ENCODE measurements at regions not wholly inside any gene's neighbourhood (a gene's known extent, or its start where the extent isn't known, plus 50 kb on each side); places are given as distances from the start of the nearest gene placed in this dataset.

DNA sequence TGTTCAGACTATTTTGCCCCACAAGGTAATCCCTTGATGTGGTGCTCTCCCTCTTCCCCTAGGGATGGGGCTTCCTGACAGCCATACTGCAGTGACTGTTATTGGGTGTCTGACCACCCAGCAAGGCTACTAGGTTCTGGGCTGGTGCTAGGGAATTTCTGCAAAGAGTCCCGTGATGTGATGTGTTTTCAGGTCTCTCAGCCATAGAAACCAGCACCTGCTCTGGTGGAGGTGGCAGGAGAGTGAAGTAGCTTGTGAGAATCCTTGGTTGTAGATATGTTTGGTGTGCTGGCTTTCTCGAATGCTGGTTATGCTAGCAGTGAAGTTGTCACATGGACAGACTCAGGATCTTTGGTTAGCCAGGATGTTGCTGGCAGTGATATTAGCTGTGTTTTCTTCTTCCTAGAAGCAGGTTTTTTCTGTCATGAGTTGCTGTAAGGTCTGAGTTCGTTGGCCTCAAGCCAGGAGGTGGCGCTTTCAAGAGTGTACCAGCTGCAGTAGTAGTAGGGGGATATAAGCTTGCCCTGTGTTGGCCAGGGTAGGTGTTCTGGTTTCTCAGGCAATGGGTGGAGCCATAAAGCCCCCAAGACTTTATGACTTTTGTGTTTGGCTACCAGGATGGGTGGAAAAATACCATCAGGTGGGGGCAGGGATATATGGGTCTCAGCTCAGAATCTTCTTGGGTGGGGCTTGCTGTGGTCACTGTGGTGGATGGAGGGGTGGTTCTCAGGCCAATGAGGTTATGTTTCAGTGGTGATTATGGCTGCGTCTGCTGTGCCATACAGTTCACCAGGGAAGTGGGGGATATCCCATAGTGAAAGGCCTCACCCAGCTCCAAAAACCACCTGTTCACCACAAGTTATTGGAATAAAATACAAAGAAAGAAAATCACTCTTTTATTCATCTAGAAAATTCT, 1112.3 kb downstream of the KCNT2 start:
- H3K27ac ChIP-seq (ENCODE audit: low read length), result no peak overlapping the region
- no peak overlapping the region for H3K4me3 ChIP-seq (ENCODE audit: low read length)
- H3K27me3 ChIP-seq (ENCODE audit: insufficient read depth, low read length), result no peaks in the 10 kb centered on the region
- H3K36me3 ChIP-seq (ENCODE audit: insufficient read depth, low read depth, low read length), result no peaks in the 10 kb centered on the region
- no peak overlapping the region for H3K9ac ChIP-seq (ENCODE audit: low read depth, low read length)
- H3K4me1 ChIP-seq (ENCODE audit: insufficient read depth, low read length), result no peaks in the 10 kb centered on the region
- no peaks in the 10 kb centered on the region for H3K9me3 ChIP-seq (ENCODE audit: insufficient read depth, low read depth, low read length)

DNA sequence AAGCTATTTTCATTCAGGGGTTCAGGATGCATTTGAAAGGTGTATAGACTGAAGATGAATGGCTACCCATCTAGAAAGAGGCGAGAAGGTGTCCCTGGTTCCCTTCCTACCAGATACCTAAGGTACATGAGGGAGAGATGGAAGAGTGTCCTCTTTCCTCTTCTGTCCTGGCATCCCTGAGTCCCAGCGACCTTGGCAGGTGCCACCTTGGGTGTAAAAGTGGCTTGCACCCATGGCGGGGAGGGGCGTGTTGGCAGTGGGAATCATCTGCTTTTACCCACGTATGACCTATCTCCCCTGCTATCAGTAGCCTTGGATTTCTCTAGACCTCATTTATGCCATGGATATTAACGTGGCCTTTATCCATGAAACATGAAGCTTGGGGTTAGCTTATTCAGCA, 1126.1 kb downstream of the KCNT2 start:
- Histone ChIP-seq H3K4me1 (ENCODE audit: insufficient read depth, low read length) (no peaks in the 10 kb centered on the region), H3K9me3 (ENCODE audit: insufficient read depth, low read depth, low read length) (no peaks in the 10 kb centered on the region), H3K27ac (ENCODE audit: low read length) (no peak overlapping the region)

DNA sequence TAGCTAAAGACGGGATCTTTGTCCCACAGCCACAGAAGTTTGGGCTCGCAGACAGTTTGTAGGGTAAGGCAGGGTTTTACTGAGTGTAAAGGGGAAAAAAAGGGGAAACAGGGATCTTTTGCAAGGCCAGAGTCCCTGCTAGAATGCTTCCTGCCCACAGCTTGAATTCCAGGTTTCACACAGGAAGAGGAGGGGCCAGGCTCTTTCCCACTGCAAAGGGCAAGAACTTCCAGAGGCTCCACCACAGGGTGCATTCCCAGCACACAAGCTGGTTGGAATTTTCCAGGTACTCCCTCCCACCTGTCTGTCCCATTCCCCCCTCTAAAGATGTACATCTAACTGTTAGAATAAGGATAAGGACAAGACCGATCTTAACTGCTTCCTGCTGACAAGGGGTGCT, 1126.9 kb downstream of the KCNT2 start:
- H3K9ac ChIP-seq (ENCODE audit: low read depth, low read length), result no peak overlapping the region
- no peak overlapping the region for H3K4me3 ChIP-seq (ENCODE audit: low read length)
- no peaks in the 10 kb centered on the region for H3K36me3 ChIP-seq (ENCODE audit: insufficient read depth, low read depth, low read length)
- H3K9me3 ChIP-seq (ENCODE audit: insufficient read depth, low read depth, low read length), result no peaks in the 10 kb centered on the region
- H3K27ac ChIP-seq (ENCODE audit: low read length), result no peak overlapping the region
- H3K4me1 ChIP-seq (ENCODE audit: insufficient read depth, low read length), result no peaks in the 10 kb centered on the region
- no peaks in the 10 kb centered on the region for H3K27me3 ChIP-seq (ENCODE audit: insufficient read depth, low read length)

More for the DNA sequence above, 1126.1 kb downstream of the KCNT2 start:
- H3K36me3 ChIP-seq (ENCODE audit: insufficient read depth, low read depth, low read length), result no peaks in the 10 kb centered on the region
- H3K27me3 ChIP-seq (ENCODE audit: insufficient read depth, low read length), result no peaks in the 10 kb centered on the region
- H3K4me3 ChIP-seq (ENCODE audit: low read length), result no peak overlapping the region
- H3K9ac ChIP-seq (ENCODE audit: low read depth, low read length), result no peak overlapping the region

DNA sequence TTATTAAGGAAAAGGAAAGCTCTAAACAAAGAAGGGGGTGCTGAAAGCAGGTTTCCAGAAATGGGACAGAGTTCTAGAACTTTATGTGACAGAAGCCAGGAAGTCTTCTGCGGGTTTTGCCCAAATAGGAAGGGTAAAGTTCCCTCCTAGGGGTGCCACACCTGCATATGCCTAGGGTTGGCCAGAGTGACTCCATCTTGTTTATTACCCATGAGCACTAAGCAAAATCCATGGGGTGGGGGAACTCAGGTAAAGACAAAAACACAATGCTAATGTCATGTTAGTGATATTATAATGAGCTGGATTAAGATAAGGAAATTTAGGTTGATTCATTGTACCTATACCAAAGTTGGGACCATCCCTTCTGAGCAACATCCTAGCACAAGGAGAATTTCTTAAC, 1132.7 kb downstream of the KCNT2 start:
- Histone ChIP-seq H3K27me3 (ENCODE audit: insufficient read depth, low read length) (no peaks in the 10 kb centered on the region), H3K4me1 (ENCODE audit: insufficient read depth, low read length) (no peaks in the 10 kb centered on the region), H3K9me3 (ENCODE audit: insufficient read depth, low read depth, low read length) (no peaks in the 10 kb centered on the region)

DNA sequence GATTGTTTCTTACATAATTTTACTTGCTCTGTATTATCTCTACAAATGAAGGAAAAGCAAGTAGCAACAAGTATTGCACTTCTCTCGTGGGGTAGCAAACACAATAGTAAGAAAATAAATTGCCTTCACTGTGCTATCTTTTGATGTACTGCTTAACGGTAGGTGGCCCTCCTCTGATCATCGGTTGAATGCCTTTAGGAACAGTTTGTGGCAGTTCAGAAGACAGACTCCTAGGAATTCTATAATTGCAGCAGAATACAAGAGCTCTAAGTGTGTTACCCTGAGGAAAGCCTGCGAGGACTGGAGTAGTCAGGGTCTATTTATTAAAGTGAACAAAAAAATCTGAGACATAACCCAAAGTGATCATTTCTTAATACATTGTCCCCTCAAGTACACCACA, 1135.9 kb downstream of the KCNT2 start:
- H3K27me3 ChIP-seq (ENCODE audit: insufficient read depth, low read length), result no peaks in the 10 kb centered on the region
- H3K9ac ChIP-seq (ENCODE audit: low read depth, low read length), result no peak overlapping the region
- no peak overlapping the region for H3K4me3 ChIP-seq (ENCODE audit: low read length)
- no peaks in the 10 kb centered on the region for H3K36me3 ChIP-seq (ENCODE audit: insufficient read depth, low read depth, low read length)
- no peak overlapping the region for H3K27ac ChIP-seq (ENCODE audit: low read length)
- H3K4me1 ChIP-seq (ENCODE audit: insufficient read depth, low read length), result no peaks in the 10 kb centered on the region
- no peaks in the 10 kb centered on the region for H3K9me3 ChIP-seq (ENCODE audit: insufficient read depth, low read depth, low read length)

More for the DNA sequence above, 1132.7 kb downstream of the KCNT2 start:
- Histone ChIP-seq H3K4me3 (ENCODE audit: low read length) (no peak overlapping the region), H3K9ac (ENCODE audit: low read depth, low read length) (no peak overlapping the region), H3K27ac (ENCODE audit: low read length) (no peak overlapping the region), H3K36me3 (ENCODE audit: insufficient read depth, low read depth, low read length) (no peaks in the 10 kb centered on the region)

DNA sequence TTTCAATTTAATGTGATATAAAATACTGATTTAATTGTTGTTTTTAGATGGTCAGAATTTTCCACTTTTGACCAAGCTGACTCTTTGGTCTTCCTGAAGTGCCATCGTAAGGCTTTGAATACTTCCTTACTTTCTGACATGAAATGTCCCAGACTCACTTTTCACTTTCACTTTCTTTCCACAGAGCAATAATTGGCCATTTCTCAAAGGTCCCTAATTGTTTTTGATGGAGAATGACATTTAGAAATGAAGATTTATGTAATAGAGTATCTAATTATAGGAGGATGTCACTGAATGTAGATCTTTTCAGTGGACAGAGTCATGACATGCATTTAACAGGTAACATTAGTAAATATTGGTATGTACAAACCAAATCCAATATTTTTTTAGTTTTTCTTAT, 1141.6 kb downstream of the KCNT2 start:
- Histone ChIP-seq H3K4me3 (ENCODE audit: low read length) (no peak overlapping the region), H3K9ac (ENCODE audit: low read depth, low read length) (no peak overlapping the region), H3K36me3 (ENCODE audit: insufficient read depth, low read depth, low read length) (no peaks in the 10 kb centered on the region), H3K4me1 (ENCODE audit: insufficient read depth, low read length) (no peaks in the 10 kb centered on the region), H3K9me3 (ENCODE audit: insufficient read depth, low read depth, low read length) (no peaks in the 10 kb centered on the region), H3K27me3 (ENCODE audit: insufficient read depth, low read length) (no peaks in the 10 kb centered on the region), H3K27ac (ENCODE audit: low read length) (no peak overlapping the region)

DNA sequence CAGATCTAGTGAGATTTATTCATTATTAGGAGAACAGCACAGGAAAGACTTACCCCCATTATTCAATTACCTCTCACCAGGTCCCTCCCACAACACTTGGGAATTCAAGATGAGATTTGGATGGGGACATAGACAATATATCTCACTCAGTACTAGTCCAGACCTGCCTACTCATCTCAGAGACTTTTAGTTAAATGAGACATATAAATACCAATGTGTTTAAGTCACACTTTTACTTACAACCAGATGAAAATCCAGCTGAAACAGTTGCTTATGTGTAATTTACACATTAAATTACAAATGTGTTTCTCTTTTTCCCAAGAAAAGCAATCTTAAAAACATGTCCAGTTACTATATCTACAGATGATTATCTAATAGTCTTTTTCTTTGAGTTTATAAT, 1145.6 kb downstream of the KCNT2 start:
- H3K4me3 ChIP-seq (ENCODE audit: low read length), result no peak overlapping the region
- H3K9ac ChIP-seq (ENCODE audit: low read depth, low read length), result no peak overlapping the region
- H3K27ac ChIP-seq (ENCODE audit: low read length), result no peak overlapping the region
- H3K9me3 ChIP-seq (ENCODE audit: insufficient read depth, low read depth, low read length), result no peaks in the 10 kb centered on the region
- H3K27me3 ChIP-seq (ENCODE audit: insufficient read depth, low read length), result no peaks in the 10 kb centered on the region
- H3K4me1 ChIP-seq (ENCODE audit: insufficient read depth, low read length), result no peaks in the 10 kb centered on the region
- H3K36me3 ChIP-seq (ENCODE audit: insufficient read depth, low read depth, low read length), result no peaks in the 10 kb centered on the region

DNA sequence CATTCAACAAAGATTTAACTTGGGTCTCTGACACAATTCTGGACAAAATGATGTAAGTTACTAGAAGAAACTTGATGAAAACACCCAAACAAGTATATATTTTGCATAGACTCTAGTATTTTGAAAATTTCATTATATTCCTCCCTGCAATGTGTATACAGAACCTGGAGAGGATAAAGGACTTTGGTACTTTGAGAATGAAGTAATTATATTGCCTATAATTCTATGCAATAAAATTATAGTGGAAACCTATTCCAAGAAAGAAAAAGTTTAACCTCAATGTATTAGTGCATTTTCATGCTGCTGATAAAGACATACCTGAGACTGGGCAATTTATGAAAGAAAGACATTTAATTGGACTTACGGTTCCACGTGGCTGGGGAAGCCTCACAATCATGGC, 1146.1 kb downstream of the KCNT2 start:
- Histone ChIP-seq H3K4me3 (ENCODE audit: low read length) (no peak overlapping the region), H3K36me3 (ENCODE audit: insufficient read depth, low read depth, low read length) (no peaks in the 10 kb centered on the region), H3K9me3 (ENCODE audit: insufficient read depth, low read depth, low read length) (no peaks in the 10 kb centered on the region), H3K9ac (ENCODE audit: low read depth, low read length) (no peak overlapping the region), H3K4me1 (ENCODE audit: insufficient read depth, low read length) (no peaks in the 10 kb centered on the region), H3K27me3 (ENCODE audit: insufficient read depth, low read length) (no peaks in the 10 kb centered on the region), H3K27ac (ENCODE audit: low read length) (no peak overlapping the region)

DNA sequence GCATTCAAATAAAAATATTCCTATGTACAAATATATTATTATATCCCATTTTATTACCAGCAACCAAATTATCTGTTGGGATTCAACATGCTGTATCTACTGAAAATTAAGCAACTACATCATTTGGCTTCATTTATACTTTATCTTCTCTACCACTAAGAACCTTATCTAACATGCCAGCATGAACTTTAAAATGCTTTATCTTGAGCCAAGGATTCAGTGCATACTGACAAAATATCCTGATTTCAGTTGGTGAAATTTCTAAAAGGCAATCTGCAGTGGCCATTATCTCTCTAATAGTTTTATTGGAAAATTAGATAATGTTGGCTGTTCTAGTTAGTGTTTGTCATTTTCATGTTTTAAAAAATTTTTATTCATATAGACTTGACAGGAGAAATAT, 1149.9 kb downstream of the KCNT2 start:
- Histone ChIP-seq H3K9me3 (ENCODE audit: insufficient read depth, low read depth, low read length) (no peaks in the 10 kb centered on the region), H3K27ac (ENCODE audit: low read length) (no peak overlapping the region), H3K4me1 (ENCODE audit: insufficient read depth, low read length) (no peaks in the 10 kb centered on the region), H3K4me3 (ENCODE audit: low read length) (no peak overlapping the region), H3K36me3 (ENCODE audit: insufficient read depth, low read depth, low read length) (no peaks in the 10 kb centered on the region), H3K27me3 (ENCODE audit: insufficient read depth, low read length) (no peaks in the 10 kb centered on the region), H3K9ac (ENCODE audit: low read depth, low read length) (no peak overlapping the region)

DNA sequence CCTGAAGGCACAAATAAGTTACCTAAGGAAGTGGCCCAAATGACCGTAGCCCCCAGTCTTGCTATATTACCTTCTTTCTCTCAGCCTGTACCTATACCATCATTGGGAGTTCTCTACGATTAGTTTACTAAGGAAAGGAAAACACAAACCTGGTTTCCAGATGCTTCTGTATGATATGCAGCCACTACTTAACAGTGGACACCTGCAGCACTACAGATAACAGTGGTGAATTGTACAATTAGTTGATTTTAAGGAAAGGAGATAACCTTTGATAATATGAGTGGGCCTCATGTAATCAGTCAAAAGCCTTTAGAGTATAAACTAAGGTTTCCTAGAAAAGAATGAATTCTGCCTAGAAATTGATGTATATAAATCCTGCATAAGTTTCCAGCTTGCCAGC, 1157.4 kb downstream of the KCNT2 start:
- Histone ChIP-seq H3K36me3 (ENCODE audit: insufficient read depth, low read depth, low read length) (no peaks in the 10 kb centered on the region), H3K27me3 (ENCODE audit: insufficient read depth, low read length) (no peaks in the 10 kb centered on the region), H3K4me3 (ENCODE audit: low read length) (no peak overlapping the region), H3K27ac (ENCODE audit: low read length) (no peak overlapping the region), H3K9me3 (ENCODE audit: insufficient read depth, low read depth, low read length) (no peaks in the 10 kb centered on the region), H3K4me1 (ENCODE audit: insufficient read depth, low read length) (peaks cover 9% of the 10 kb centered on the region), H3K9ac (ENCODE audit: low read depth, low read length) (no peak overlapping the region)

DNA sequence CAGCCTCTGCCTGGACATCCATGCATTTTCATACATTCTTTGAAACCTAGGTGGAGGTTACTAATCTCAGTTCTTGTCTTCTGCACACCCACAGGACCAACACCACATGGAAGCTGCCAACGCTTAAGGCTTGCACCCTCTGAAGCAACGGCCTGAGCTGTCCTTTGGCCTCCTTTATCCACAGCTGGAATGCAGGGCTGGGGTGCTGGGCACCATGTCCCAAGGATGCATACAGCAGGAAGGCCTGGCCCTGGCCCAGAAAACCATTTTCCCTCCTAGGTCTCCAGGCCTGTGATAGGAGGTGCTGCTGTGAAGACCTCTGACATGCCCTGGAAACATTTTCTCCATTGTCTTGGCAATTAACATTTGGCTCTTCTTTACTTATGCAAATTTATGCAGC, 1168.6 kb downstream of the KCNT2 start:
- no peaks in the 10 kb centered on the region for H3K27me3 ChIP-seq (ENCODE audit: insufficient read depth, low read length)
- H3K36me3 ChIP-seq (ENCODE audit: insufficient read depth, low read depth, low read length), result no peaks in the 10 kb centered on the region
- H3K9ac ChIP-seq (ENCODE audit: low read depth, low read length), result no peak overlapping the region
- no peak overlapping the region for H3K27ac ChIP-seq (ENCODE audit: low read length)
- H3K4me1 ChIP-seq (ENCODE audit: insufficient read depth, low read length), result no peaks in the 10 kb centered on the region
- no peak overlapping the region for H3K4me3 ChIP-seq (ENCODE audit: low read length)
- H3K9me3 ChIP-seq (ENCODE audit: insufficient read depth, low read depth, low read length), result no peaks in the 10 kb centered on the region

DNA sequence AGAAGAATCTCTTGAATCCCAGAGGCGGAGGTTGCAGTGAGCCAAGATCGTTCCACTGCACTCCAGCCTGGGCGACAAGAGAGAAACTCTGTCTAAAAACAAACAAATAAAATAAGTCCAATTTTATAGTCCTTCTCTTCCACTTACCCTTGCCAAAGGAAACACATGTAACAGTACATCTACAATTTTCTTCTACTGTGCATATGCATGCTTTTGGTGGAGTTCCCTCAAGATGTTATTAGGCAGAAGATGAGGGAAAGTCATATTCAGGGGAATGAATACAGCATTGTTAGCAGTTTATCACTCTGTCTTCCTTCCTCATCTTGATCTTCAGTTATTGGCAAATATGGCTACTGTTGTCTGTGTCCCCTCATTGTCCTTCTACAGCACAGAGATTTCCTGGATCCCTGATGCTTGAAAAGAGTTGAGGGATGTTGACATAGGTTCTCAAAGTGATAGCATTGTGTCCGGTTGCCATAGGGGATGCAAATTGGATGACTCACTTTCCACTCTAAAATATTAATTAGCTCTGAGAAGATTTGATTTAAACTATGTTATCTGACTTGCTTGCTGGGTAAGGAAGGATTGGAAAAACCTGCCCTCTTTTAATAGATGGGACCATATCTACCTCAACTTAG, 1173.6 kb downstream of the KCNT2 start:
- H3K4me1 ChIP-seq (ENCODE audit: insufficient read depth, low read length), result no peaks in the 10 kb centered on the region
- H3K27me3 ChIP-seq (ENCODE audit: insufficient read depth, low read length), result no peaks in the 10 kb centered on the region
- no peak overlapping the region for H3K27ac ChIP-seq (ENCODE audit: low read length)
- no peaks in the 10 kb centered on the region for H3K36me3 ChIP-seq (ENCODE audit: insufficient read depth, low read depth, low read length)
- no peak overlapping the region for H3K9ac ChIP-seq (ENCODE audit: low read depth, low read length)
- no peak overlapping the region for H3K4me3 ChIP-seq (ENCODE audit: low read length)
- no peaks in the 10 kb centered on the region for H3K9me3 ChIP-seq (ENCODE audit: insufficient read depth, low read depth, low read length)
